KMS-11 (cell line): ENCODE measurements at regions not wholly inside any gene's neighbourhood (a gene's known extent, or its start where the extent isn't known, plus 50 kb on each side); places are given as distances from the start of the nearest gene placed in this dataset.
"Not testable (repeated sequence)": the region's sequence is repeated elsewhere in the genome, so short reads cannot be mapped to it uniquely, and the experiment has no call there.

Experiments used
- H2AFZ ChIP-seq: fragments of 200-600 bp; sonication (generic); 2 replicates; pipeline ENCODE4 v1.6.1; 2016; ENCODE audit warnings: antibody characterized with exemption, mixed run types, low read depth
- H3K27ac ChIP-seq: fragments of 200-600 bp; sonication (generic); 2 replicates; pipeline ENCODE4 v1.6.1; 2016; ENCODE audit warnings: mild to moderate bottlenecking, mixed run types
- H3K27me3 ChIP-seq: fragments of 200-600 bp; sonication (generic); 2 replicates; pipeline ENCODE4 v1.6.1; 2017; ENCODE audit warnings: mild to moderate bottlenecking, low read depth, mixed run types, moderate library complexity; ENCODE audit not compliant: insufficient read depth
- H3K36me3 ChIP-seq: fragments of 200-600 bp; sonication (generic); 2 replicates; pipeline ENCODE4 v1.6.1; 2017; ENCODE audit warnings: mild to moderate bottlenecking, mixed run types; ENCODE audit not compliant: insufficient read depth
- H3K4me1 ChIP-seq: fragments of 200-600 bp; sonication (generic); 2 replicates; pipeline ENCODE4 v1.6.1; 2016; ENCODE audit warnings: mild to moderate bottlenecking, low read depth, mixed run types; ENCODE audit not compliant: poor library complexity, severe bottlenecking
- H3K4me2 ChIP-seq: fragments of 200-600 bp; sonication (generic); 2 replicates; pipeline ENCODE4 v1.7.0; 2016; ENCODE audit warnings: mild to moderate bottlenecking, mixed run types
- H3K4me3 ChIP-seq: fragments of 200-600 bp; sonication (generic); IDR thresholded peaks from 2 replicates; pipeline ENCODE4 v1.6.1; 2017; ENCODE audit warnings: low read depth, low read length, mixed read lengths; ENCODE audit not compliant: insufficient read depth
- H3K79me2 ChIP-seq: fragments of 200-600 bp; sonication (generic); 2 replicates; pipeline ENCODE4 v1.6.1; 2016; ENCODE audit warnings: low read depth, mixed run types; ENCODE audit not compliant: insufficient read depth
- H3K9ac ChIP-seq: fragments of 200-600 bp; sonication (generic); 2 replicates; pipeline ENCODE4 v1.6.1; 2016; ENCODE audit warnings: mild to moderate bottlenecking, mixed run types
- H4K20me1 ChIP-seq: fragments of 200-600 bp; sonication (generic); 2 replicates; pipeline ENCODE4 v1.6.1; 2016; ENCODE audit warnings: mild to moderate bottlenecking, mixed run types; ENCODE audit not compliant: insufficient read depth
- CTCF ChIP-seq: fragments of 200-600 bp; sonication (generic); conservative IDR thresholded peaks from 2 replicates; pipeline ENCODE4 v1.6.1; 2017; ENCODE audit warnings: low read depth, mild to moderate bottlenecking, antibody characterized with exemption, low read length, moderate library complexity, mixed read lengths

DNA sequence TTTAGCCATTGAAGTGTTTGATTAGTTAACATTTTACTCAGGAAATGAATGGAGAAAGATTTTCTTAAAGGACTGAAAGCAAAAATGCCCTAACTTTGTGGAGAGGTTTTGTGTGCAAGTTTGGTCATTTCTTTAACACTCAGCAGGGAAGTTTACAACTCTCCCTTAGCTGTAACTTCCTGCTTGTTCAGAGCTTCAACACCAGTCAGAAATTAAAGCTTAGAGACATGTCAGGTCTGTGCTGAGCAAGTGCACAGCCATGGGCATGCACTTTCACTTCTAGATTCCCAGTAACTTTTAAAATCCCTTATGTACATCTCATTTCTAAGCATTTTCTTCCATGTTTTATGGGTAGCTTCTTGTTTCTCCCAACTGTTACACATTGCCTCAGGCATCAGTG lies 326.0 kb downstream of the ACTRT1 start:
- peak overlapping the region; percentile 41; the same call in 1 of the 2 replicates for H2AFZ ChIP-seq

GRCh38 chrX:127708155-127708554 lies 344.0 kb downstream of the ACTRT1 start:
- no peaks in the 10 kb centered on the region for H3K4me1 ChIP-seq
- no peaks in the 10 kb centered on the region for H4K20me1 ChIP-seq
- no peak overlapping the region for H3K27ac ChIP-seq
- no peak overlapping the region for H2AFZ ChIP-seq
- no peak for TF ChIP-seq CTCF
- no peaks in the 10 kb centered on the region for H3K36me3 ChIP-seq
- no peak overlapping the region for H3K9ac ChIP-seq
- no peak overlapping the region for H3K4me3 ChIP-seq
- no peaks in the 10 kb centered on the region for H3K79me2 ChIP-seq
- no peaks in the 10 kb centered on the region for H3K27me3 ChIP-seq
- H3K4me2 ChIP-seq, result no peak overlapping the region

More for the DNA sequence above, 326.0 kb downstream of the ACTRT1 start:
- H3K9ac ChIP-seq, result peak overlapping the region; percentile 3; the same call in 1 of the 2 replicates
- no peaks in the 10 kb centered on the region for H3K36me3 ChIP-seq
- 0 out of 2 replicates have a peak overlapping the region, but pooled peaks have one; percentile 13 for H3K27ac ChIP-seq
- no peaks in the 10 kb centered on the region for H3K27me3 ChIP-seq
- no peaks in the 10 kb centered on the region for H3K79me2 ChIP-seq
- no peak for TF ChIP-seq CTCF
- H3K4me2 ChIP-seq, result peak overlapping the region; percentile 51
- no peak overlapping the region for H3K4me3 ChIP-seq
- no peaks in the 10 kb centered on the region for H4K20me1 ChIP-seq
- H3K4me1 ChIP-seq, result peaks cover 17% of the 10 kb centered on the region

- Histone ChIP-seq H3K9ac (no peak overlapping the region), H3K36me3 (no peaks in the 10 kb centered on the region), H3K4me1 (no peaks in the 10 kb centered on the region), H3K27ac (no peak overlapping the region), H3K79me2 (no peaks in the 10 kb centered on the region), H2AFZ (no peak overlapping the region), H4K20me1 (no peaks in the 10 kb centered on the region), H3K4me2 (no peak overlapping the region), H3K27me3 (no peaks in the 10 kb centered on the region), H3K4me3 (no peak overlapping the region)
- no peak for TF ChIP-seq CTCF
Observed at GRCh38 chrX:127702527-127702926, 349.7 kb downstream of the ACTRT1 start.

DNA sequence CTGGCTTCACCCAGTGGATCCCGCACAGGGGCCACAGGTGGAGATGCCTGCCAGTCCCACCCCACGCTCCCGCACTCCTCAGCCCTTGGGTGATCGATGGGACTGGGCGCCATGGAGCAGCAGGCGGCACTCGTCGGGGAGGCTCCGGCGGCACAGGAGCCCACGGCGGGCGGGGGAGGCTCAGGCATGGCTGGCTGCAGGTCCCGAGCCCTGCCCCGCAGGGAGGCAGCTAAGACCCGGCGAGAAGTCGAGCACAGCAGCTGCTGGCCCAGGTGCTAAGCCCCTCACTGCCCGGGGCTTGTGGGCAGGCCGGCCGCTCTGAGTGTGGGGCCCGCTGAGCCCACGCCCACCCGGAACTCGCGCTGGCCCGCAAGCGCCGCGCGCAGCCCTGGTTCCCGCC lies 389.3 kb downstream of the ACTRT1 start:
- H4K20me1 ChIP-seq, H2AFZ ChIP-seq, H3K36me3 ChIP-seq, H3K4me3 ChIP-seq, H3K27me3 ChIP-seq, H3K4me2 ChIP-seq, H3K9ac ChIP-seq, H3K27ac ChIP-seq, H3K79me2 ChIP-seq, H3K4me1 ChIP-seq: not testable (repeated sequence)

- H3K36me3 ChIP-seq, result no peaks in the 10 kb centered on the region
- no peak overlapping the region for H3K27ac ChIP-seq
- H2AFZ ChIP-seq, result no peak overlapping the region
- TF ChIP-seq CTCF, result no peak
- no peaks in the 10 kb centered on the region for H3K27me3 ChIP-seq
- H3K9ac ChIP-seq, result no peak overlapping the region
- H3K79me2 ChIP-seq, result no peaks in the 10 kb centered on the region
- no peaks in the 10 kb centered on the region for H3K4me1 ChIP-seq
- H4K20me1 ChIP-seq, result no peaks in the 10 kb centered on the region
- no peak overlapping the region for H3K4me3 ChIP-seq
- no peak overlapping the region for H3K4me2 ChIP-seq
Observed at GRCh38 chrX:127649011-127649410, 403.2 kb downstream of the ACTRT1 start.
